Activated CD4-positive, alpha-beta memory T cell treated with anti-CD3 and anti-CD28 coated beads, Interleukin-2, amount 10 ng/mL, durations not matched to agents 7 days and 5 days (primary cell): ENCODE measurements at regions not wholly inside any gene's neighbourhood (a gene's known extent, or its start where the extent isn't known, plus 50 kb on each side); places are given as distances from the start of the nearest gene placed in this dataset.
"Not testable (repeated sequence)": the region's sequence is repeated elsewhere in the genome, so short reads cannot be mapped to it uniquely, and the experiment has no call there.

ENCODE experiments used
- CTCF ChIA-PET: fragments of 350-600 bp; sonication (Branson Sonifier 250); formaldehyde crosslinking; loops from one replicate; lab custom pipeline; 2021; ENCODE audit warnings: antibody characterized with exemption, inconsistent platforms; lab: Charles Lee
- POLR2A ChIA-PET: fragments of 350-600 bp; sonication (Branson Sonifier 250); formaldehyde crosslinking; loops from one replicate; lab custom pipeline; 2021; ENCODE audit warnings: antibody characterized with exemption; lab: Charles Lee
- DNase-seq: peaks from one replicate; pipeline ENCODE4 v3.0.0-alpha.2; 2020
- H3K27ac Mint-ChIP-seq: one replicate; pipeline ENCODE4 v1.8.0; 2021; ENCODE audit warnings: mild to moderate bottlenecking, mixed read lengths
- H3K27me3 Mint-ChIP-seq: one replicate; pipeline ENCODE4 v1.8.0; 2021; ENCODE audit warnings: mixed read lengths
- H3K36me3 Mint-ChIP-seq: one replicate; pipeline ENCODE4 v1.8.0; 2021; ENCODE audit warnings: low read depth, mixed read lengths
- H3K4me1 Mint-ChIP-seq: one replicate; pipeline ENCODE4 v1.8.0; 2021; ENCODE audit warnings: mixed read lengths
- H3K4me3 Mint-ChIP-seq: one replicate; pipeline ENCODE4 v1.8.0; 2021; ENCODE audit warnings: mild to moderate bottlenecking, mixed read lengths
- H3K9me3 Mint-ChIP-seq: one replicate; pipeline ENCODE4 v1.8.0; 2021; ENCODE audit warnings: mixed read lengths

DNA sequence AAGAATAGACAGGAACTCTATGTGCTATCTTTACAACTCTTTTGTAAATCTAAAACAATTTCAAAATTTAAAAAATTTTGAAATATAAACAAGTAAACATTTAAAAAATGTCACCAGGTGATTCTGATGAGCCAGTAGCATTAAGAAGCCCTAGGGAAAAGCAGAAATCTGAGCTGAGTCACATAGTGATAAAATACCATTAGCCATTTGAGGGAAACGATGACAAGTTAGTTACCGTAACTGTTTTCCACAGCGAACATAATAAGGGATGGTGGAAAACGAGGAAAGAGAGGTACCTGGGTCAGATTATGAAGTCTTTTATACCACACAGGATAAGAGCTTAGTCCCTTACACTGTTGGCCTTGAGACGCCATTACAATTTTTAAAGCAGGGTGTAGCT is 55.5 kb downstream of the PRR15 start:
- H3K27me3 Mint-ChIP-seq = peaks cover 7% of the 10 kb centered on the region
- ChIA-PET POLR2A (no interaction called here), CTCF (no interaction called here)
- H3K9me3 Mint-ChIP-seq = no peaks in the 10 kb centered on the region
- no peaks in the 10 kb centered on the region for H3K36me3 Mint-ChIP-seq
- no peak for DNase-seq
- no peak overlapping the region for H3K4me3 Mint-ChIP-seq
- no peak overlapping the region for H3K27ac Mint-ChIP-seq
- no peaks in the 10 kb centered on the region for H3K4me1 Mint-ChIP-seq

GRCh38 chr7:29619848-29620555 is 56.4 kb downstream of the PRR15 start:
- no peaks in the 10 kb centered on the region for H3K36me3 Mint-ChIP-seq
- peaks cover 9% of the 10 kb centered on the region for H3K27me3 Mint-ChIP-seq
- no peaks in the 10 kb centered on the region for H3K4me1 Mint-ChIP-seq
- H3K9me3 Mint-ChIP-seq = no peaks in the 10 kb centered on the region
- H3K4me3 Mint-ChIP-seq = no peak overlapping the region
- CTCF ChIA-PET = no interaction called here
- POLR2A ChIA-PET = no interaction called here
- H3K27ac Mint-ChIP-seq = no peak overlapping the region
- no peak for DNase-seq

DNA sequence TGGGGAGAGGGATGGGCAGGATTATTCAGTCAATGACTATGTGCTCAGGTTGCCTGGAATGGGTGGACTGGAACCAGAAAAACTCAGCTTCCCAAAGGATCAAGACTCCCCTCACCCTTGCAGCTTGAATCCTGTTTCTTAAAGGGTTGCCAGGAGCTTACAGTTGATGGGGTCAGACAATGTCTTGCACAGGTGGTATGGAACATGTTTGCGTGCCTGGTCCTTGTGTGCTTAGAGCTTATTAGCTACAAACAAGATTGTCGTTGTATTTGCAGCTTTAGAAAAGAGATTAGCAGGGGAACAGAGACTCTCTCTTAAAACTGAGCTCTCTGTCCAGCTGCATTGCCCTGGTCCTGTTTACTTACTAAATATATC is 56.9 kb downstream of the PRR15 start:
- Mint-ChIP-seq H3K4me1 (no peaks in the 10 kb centered on the region), H3K4me3 (no peak overlapping the region), H3K9me3 (no peaks in the 10 kb centered on the region), H3K27ac (no peak overlapping the region), H3K36me3 (no peaks in the 10 kb centered on the region), H3K27me3 (peaks cover 8% of the 10 kb centered on the region)
- POLR2A ChIA-PET = no interaction called here
- DNase-seq = no peak
- CTCF ChIA-PET = no interaction called here

GRCh38 chr7:29622335-29623265 is 59.0 kb downstream of the PRR15 start:
- Mint-ChIP-seq H3K27me3 (peaks cover 11% of the 10 kb centered on the region), H3K4me1 (no peaks in the 10 kb centered on the region), H3K27ac (no peak overlapping the region), H3K9me3 (no peaks in the 10 kb centered on the region), H3K4me3 (no peak overlapping the region), H3K36me3 (no peaks in the 10 kb centered on the region)
- ChIA-PET POLR2A (no interaction called here), CTCF (no interaction called here)
- no peak for DNase-seq

DNA sequence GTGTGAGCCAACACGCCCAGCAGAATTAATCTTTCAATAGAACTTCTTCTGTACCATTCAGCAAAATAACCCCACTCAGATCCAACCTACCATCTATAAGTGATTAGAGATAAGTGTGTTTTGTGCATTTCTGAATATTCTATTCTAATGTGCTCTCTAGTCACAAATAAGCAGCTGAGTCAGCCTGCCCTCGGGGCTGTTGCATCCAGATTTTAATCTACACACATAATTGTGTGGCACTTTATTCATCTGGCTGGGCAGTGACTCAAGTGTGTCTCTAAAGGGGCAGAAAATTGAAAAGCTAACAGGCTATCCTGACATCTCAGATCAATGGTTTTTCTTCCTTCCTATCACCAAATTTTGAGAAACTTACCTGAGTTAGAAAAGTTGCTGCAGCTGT is 60.3 kb downstream of the PRR15 start:
- Mint-ChIP-seq H3K9me3 (no peaks in the 10 kb centered on the region), H3K4me3 (no peak overlapping the region), H3K27me3 (peaks cover 11% of the 10 kb centered on the region), H3K27ac (no peak overlapping the region), H3K4me1 (no peaks in the 10 kb centered on the region), H3K36me3 (no peaks in the 10 kb centered on the region)
- CTCF ChIA-PET = no interaction called here
- POLR2A ChIA-PET = no interaction called here
- DNase-seq = no peak

DNA sequence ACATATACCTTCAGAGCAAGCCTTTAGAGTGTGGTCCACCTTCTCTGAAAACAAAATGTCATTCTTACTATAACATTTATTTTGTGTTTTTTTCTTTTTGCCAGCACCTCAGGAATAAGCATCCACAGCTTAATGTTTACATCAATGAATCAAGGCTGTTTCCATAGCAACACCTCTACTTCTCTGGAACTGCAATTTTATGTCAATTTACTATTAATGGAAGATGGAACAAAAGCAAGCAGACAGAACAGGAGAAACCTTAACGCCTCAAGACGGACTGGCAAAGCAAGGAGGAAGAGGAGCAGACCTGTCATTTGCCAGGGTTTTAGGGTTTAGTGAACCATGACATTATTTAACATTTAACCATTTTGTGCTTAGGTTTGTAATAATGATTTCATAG is 63.1 kb downstream of the PRR15 start:
- Mint-ChIP-seq H3K27ac (no peak overlapping the region), H3K4me3 (no peak overlapping the region), H3K9me3 (no peaks in the 10 kb centered on the region), H3K36me3 (no peaks in the 10 kb centered on the region), H3K27me3 (peaks cover 7% of the 10 kb centered on the region), H3K4me1 (no peaks in the 10 kb centered on the region)
- no peak for DNase-seq
- POLR2A ChIA-PET = no interaction called here
- CTCF ChIA-PET = no interaction called here

- no peak for DNase-seq
- H3K27ac Mint-ChIP-seq = no peak overlapping the region
- no peaks in the 10 kb centered on the region for H3K4me1 Mint-ChIP-seq
- ChIA-PET POLR2A (no interaction called here), CTCF (no interaction called here)
- H3K27me3 Mint-ChIP-seq = peaks cover 7% of the 10 kb centered on the region
- H3K4me3 Mint-ChIP-seq = no peak overlapping the region
- H3K9me3 Mint-ChIP-seq = no peaks in the 10 kb centered on the region
- H3K36me3 Mint-ChIP-seq = no peaks in the 10 kb centered on the region
Observed at GRCh38 chr7:29627631-29628030, 64.0 kb downstream of the PRR15 start.

GRCh38 chr7:29629507-29629906 is 65.9 kb downstream of the PRR15 start:
- no peaks in the 10 kb centered on the region for H3K4me1 Mint-ChIP-seq
- H3K27me3 Mint-ChIP-seq = peaks cover 4% of the 10 kb centered on the region
- ChIA-PET CTCF (no interaction called here), POLR2A (no interaction called here)
- no peaks in the 10 kb centered on the region for H3K9me3 Mint-ChIP-seq
- H3K27ac Mint-ChIP-seq = no peak overlapping the region
- H3K36me3 Mint-ChIP-seq = no peaks in the 10 kb centered on the region
- no peak for DNase-seq
- H3K4me3 Mint-ChIP-seq = no peak overlapping the region

DNA sequence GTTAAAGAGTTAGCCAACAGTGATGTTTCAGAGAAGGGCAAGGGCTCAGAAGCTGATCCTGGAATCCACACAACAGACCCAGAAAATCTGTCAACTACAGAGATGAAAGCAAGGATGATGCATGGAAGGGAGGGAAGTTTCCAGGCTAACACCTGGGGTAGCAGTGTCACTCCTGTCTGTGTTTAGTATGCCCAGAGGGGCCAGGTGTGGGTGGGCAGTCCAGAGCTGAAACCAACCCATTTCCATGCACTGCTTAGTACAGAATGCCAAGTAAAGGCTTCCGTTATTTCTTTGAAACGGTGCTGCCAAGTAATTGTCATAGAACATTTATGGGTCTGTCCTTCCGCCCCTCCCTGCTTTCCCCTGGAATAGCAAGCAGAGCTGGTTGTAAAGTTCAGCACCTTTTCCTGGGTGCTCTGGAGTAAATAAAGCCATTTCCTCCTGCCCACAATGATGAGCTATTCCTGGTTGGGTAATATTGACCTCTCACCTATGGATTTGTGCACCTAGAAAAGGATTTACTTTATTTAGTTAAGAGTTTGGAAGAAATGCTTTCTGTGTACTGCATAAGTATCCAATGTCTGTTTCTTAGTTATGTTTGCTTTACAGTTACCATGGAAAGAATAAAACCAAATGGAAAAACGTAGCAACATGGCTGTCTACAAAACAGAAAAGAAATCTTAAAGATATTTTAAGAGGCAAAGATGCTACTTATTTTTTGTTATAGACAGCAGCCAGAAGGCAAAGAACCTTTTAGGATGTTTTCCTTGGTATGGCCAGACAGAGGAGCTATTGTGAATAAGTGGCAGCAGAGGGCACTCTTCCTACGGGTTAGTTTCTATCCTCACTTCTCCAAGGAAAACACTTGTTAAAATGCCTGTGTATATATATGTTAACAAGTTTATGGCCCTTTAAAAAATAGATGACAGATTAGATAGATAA is 71.7 kb downstream of the PRR15 start:
- H3K4me3 Mint-ChIP-seq, H3K36me3 Mint-ChIP-seq, H3K27me3 Mint-ChIP-seq, H3K9me3 Mint-ChIP-seq, H3K4me1 Mint-ChIP-seq, POLR2A ChIA-PET, H3K27ac Mint-ChIP-seq, DNase-seq: not testable (repeated sequence)
- CTCF ChIA-PET = interaction anchor here (1.2 kb wide), 1 partner anchor 286 kb away, joined by 5 read pairs; no protein-coding TSS in a partner anchor

DNA sequence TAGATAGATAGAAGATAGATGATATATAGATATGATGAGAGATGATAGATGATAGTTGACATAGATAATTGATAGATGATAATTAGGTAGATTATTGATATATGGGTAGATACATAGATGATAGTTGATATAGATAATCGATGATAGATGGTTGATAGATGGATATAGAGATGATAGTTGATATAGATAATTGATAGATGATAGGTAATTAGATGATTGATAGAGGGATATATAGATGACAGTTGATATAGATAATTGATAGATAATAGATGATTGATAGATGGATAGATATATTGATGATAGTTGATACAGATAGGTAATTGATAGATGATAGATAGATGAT is 72.3 kb downstream of the PRR15 start:
- DNase-seq = no peak
- Mint-ChIP-seq H3K27me3 (no peaks in the 10 kb centered on the region), H3K27ac (no peak overlapping the region), H3K4me1 (no peaks in the 10 kb centered on the region), H3K9me3 (no peaks in the 10 kb centered on the region), H3K36me3 (no peaks in the 10 kb centered on the region), H3K4me3 (no peak overlapping the region)
- POLR2A ChIA-PET = no interaction called here
- CTCF ChIA-PET = interaction anchor here (1.2 kb wide), 1 partner anchor 285 kb away, joined by 5 read pairs; no protein-coding TSS in a partner anchor

GRCh38 chr7:29637374-29637773 is 73.7 kb downstream of the PRR15 start:
- Mint-ChIP-seq H3K36me3 (no peaks in the 10 kb centered on the region), H3K9me3 (no peaks in the 10 kb centered on the region), H3K27ac (no peak overlapping the region), H3K4me3 (no peak overlapping the region), H3K4me1 (no peaks in the 10 kb centered on the region), H3K27me3 (no peaks in the 10 kb centered on the region)
- ChIA-PET POLR2A (no interaction called here), CTCF (no interaction called here)
- no peak for DNase-seq

DNA sequence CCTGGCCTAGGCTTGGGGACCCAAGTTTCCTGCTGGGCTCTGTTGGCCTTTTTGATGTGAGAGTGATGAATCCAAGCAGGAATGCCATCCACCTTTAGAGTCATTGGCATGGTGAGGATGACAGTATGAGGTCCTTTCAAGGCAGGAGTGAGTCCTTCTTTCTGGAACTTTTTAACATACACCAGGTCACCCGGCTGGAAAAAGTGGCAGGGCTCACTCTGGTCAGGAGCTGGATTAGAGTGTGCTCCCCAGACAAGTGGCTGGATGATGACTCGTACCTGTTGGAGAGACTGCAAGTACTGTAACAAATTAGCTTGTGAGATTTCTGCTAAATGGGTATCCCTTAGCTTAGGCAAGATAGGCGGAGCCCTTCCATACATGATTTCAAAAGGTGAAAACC is 75.2 kb downstream of the PRR15 start:
- H3K9me3 Mint-ChIP-seq, H3K4me1 Mint-ChIP-seq, CTCF ChIA-PET, POLR2A ChIA-PET, H3K27me3 Mint-ChIP-seq, H3K36me3 Mint-ChIP-seq, DNase-seq, H3K4me3 Mint-ChIP-seq, H3K27ac Mint-ChIP-seq: not testable (repeated sequence)

- Mint-ChIP-seq H3K27ac (no peak overlapping the region), H3K27me3 (no peaks in the 10 kb centered on the region), H3K4me1 (no peaks in the 10 kb centered on the region), H3K9me3 (no peaks in the 10 kb centered on the region), H3K4me3 (no peak overlapping the region), H3K36me3 (no peaks in the 10 kb centered on the region)
- POLR2A ChIA-PET = no interaction called here
- CTCF ChIA-PET = no interaction called here
- DNase-seq = no peak
Observed at GRCh38 chr7:29639386-29639785, 75.8 kb downstream of the PRR15 start.
